Breast epithelium (tissue), 4 donors: ENCODE measurements at regions not wholly inside any gene's neighbourhood (a gene's known extent, or its start where the extent isn't known, plus 50 kb on each side); places are given as distances from the start of the nearest gene placed in this dataset.

Experiments
- DNase-seq, 2 donors: peaks; one replicate each; pipeline ENCODE4 v3.0.0-alpha.2; 2019; ENCODE audit warnings: low spot score in 2 of 2
- H3K27ac ChIP-seq, 2 donors: fragments of 200-600 bp; sonication (generic) in 1 of 2; one replicate each; pipeline ENCODE4 v1.5.1; 2016 to 2019; ENCODE audit warnings: mild to moderate bottlenecking in 1 of 2
- H3K27me3 ChIP-seq, 2 donors: fragments of 200-600 bp; sonication (generic) in 1 of 2; one replicate each; pipeline versions ENCODE4 v1.5.1 to v1.6.0; 2017 to 2019; ENCODE audit warnings: control low read depth in 1 of 2, mild to moderate bottlenecking in 1 of 2
- H3K36me3 ChIP-seq: fragments of 200-600 bp; one replicate; pipeline ENCODE4 v1.5.1; 2019
- H3K4me1 ChIP-seq, 2 donors: fragments of 200-600 bp; sonication (generic); one replicate each; pipeline ENCODE4 v1.5.1; 2016 to 2019; ENCODE audit warnings: control low read depth in 1 of 2
- H3K4me3 ChIP-seq, 3 donors: fragments of 200-600 bp; sonication (generic); 1 replicate in 2 of 3; 2 replicates in 1 of 3; pipeline ENCODE4 v1.5.1; 2016 to 2019; ENCODE audit warnings: mild to moderate bottlenecking in 3 of 3, moderate library complexity in 2 of 3
- H3K9me3 ChIP-seq, 2 donors: fragments of 200-600 bp; sonication (generic) in 1 of 2; one replicate each; pipeline ENCODE4 v1.5.1; 2016 to 2019; ENCODE audit warnings: control low read depth in 1 of 2
- CTCF ChIP-seq, 3 donors: fragments of 450-650 bp; IDR thresholded peaks; one replicate each; pipeline ENCODE4 v1.5.1; 2016 to 2017; ENCODE audit warnings: antibody characterized with exemption in 3 of 3, mild to moderate bottlenecking in 3 of 3, moderate library complexity in 3 of 3
- POLR2A ChIP-seq: fragments of 450-650 bp; IDR thresholded peaks from one replicate; pipeline ENCODE4 v1.6.1; 2016; ENCODE audit warnings: antibody characterized with exemption, mild to moderate bottlenecking, moderate library complexity
- POLR2AphosphoS5 ChIP-seq, 3 donors: sonication (generic); formaldehyde crosslinking; IDR thresholded peaks; one replicate each; pipeline ENCODE4 v1.6.1; 2017; ENCODE audit warnings: antibody characterized with exemption in 3 of 3
- intact Hi-C: fragments of 100-400 bp; cut with DNase I; formaldehyde crosslinking; loops from one replicate; pipeline ENCODE4 v1.15.1; 2023; ENCODE audit warnings: low total_unique reads

DNA sequence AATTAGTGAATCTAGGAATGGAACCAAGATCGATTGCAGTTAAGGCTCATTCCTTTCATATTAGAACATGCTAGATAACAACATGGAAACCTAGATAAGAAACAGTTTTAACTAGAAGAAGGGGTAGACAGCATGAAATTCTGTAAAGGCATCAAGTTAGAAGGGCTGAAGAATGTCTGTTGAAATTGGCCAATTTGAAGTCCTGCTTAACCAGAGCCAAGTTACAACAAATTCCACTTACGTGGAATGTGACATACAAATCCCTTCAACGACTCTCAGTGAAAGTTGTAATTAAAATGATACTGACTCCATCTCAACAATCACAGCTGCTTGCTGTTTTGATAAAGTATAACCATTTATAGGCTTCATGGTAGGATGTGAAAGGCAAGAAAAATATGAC, 1065.7 kb downstream of the DNAJB9 start:
- Histone ChIP-seq H3K4me3 (no peak overlapping the region), H3K36me3 (no peaks in the 10 kb centered on the region), H3K27me3 (no peaks in the 10 kb centered on the region), H3K27ac (no peak overlapping the region), H3K9me3 (peaks cover 7 to 10% of the 10 kb centered on the region in 2 donors), H3K4me1 (no peaks in the 10 kb centered on the region)
- no peak for DNase-seq
- intact Hi-C loops: no loop called here
- no peak for TF ChIP-seq POLR2A
- TF ChIP-seq POLR2AphosphoS5 (IDR thresholded peaks at IDR 0.05): no peak
- no peak for TF ChIP-seq CTCF (IDR thresholded peaks at IDR 0.05)

DNA sequence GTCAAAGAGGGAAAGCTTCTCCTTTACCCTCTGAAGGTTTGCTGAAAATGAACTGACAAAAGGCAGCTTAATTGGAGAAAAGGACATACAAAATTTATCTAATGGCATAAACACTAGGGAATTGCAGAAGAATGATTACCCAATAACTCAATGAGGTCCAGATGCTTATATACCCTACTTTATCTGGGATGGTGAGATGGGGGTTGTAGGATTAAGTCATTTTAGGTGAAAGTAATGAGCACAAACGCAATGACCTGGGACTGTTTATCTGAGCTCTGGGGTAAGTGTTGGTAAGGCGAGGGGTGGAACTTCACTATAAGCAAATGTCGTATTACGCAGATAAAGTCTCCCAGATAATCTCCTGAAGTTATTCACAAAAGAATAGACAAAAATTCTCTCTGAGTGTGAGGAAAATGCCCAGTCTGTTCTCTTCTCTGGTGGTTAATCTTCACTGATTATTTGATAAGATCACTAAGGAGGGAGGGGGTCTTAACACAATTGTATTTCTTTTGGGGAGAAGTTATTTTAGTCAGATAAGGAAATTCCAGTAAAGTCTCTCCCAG, 1067.8 kb downstream of the DNAJB9 start:
- no peak overlapping the region for H3K4me3 ChIP-seq
- H3K9me3 ChIP-seq: peaks cover 5 to 10% of the 10 kb centered on the region in 2 donors
- no peaks in the 10 kb centered on the region for H3K4me1 ChIP-seq
- no peak for DNase-seq
- H3K27me3 ChIP-seq: no peaks in the 10 kb centered on the region
- no peak overlapping the region for H3K27ac ChIP-seq
- TF ChIP-seq POLR2A (no peak), CTCF (IDR thresholded peaks at IDR 0.05) (no peak), POLR2AphosphoS5 (IDR thresholded peaks at IDR 0.05) (no peak)
- intact Hi-C loops: no loop called here
- no peaks in the 10 kb centered on the region for H3K36me3 ChIP-seq

DNA sequence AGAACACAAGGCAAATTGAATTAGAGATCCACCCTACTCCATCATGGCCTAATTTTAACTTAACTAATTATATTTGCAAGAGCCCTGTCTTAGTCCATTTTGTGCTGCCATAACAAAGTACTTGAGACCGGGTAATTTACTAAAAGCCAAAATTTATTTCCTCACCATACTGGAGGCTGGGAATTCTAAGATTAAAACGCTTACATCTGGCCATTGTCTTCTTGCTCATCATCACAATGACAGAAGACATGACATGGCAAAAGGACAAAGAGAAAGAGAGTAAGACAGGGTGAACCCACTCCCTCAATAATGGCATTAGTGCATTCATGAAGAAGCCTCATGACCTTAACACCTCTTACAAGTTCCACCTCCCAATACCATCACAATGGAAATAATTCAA, 1068.6 kb downstream of the DNAJB9 start:
- no peak for DNase-seq
- H3K4me1 ChIP-seq: no peaks in the 10 kb centered on the region
- H3K9me3 ChIP-seq: peaks cover 0 to 2% of the 10 kb centered on the region in 2 donors
- H3K27ac ChIP-seq: no peak overlapping the region
- no peak for TF ChIP-seq POLR2AphosphoS5 (IDR thresholded peaks at IDR 0.05)
- TF ChIP-seq POLR2A: no peak
- TF ChIP-seq CTCF (IDR thresholded peaks at IDR 0.05): no peak
- H3K4me3 ChIP-seq: no peak overlapping the region
- intact Hi-C loops: no loop called here
- H3K27me3 ChIP-seq: no peaks in the 10 kb centered on the region
- no peaks in the 10 kb centered on the region for H3K36me3 ChIP-seq

DNA sequence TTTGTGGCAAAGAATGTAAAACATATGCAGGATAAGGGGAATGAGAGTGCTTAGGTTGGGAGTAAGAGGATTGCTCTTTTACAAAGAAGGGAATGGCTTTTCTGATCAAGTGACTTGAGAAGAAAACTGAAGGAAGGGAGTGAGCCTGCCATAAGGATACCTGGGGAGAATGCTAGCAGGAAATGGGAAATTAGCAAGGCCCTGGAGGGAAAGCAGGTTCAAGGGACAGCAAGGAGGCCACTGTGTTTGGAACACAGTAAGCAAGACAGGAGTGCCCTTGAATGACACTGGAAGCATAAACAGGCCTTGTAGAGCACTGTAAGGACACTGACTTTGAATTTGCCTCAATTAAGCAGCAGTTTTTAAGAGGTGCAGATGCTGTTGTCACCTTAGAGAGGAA, 1069.9 kb downstream of the DNAJB9 start:
- H3K27me3 ChIP-seq: no peaks in the 10 kb centered on the region
- intact Hi-C loops: no loop called here
- no peaks in the 10 kb centered on the region for H3K4me1 ChIP-seq
- no peak overlapping the region for H3K27ac ChIP-seq
- no peak for DNase-seq
- TF ChIP-seq CTCF (IDR thresholded peaks at IDR 0.05): no peak
- no peak for TF ChIP-seq POLR2A
- no peak for TF ChIP-seq POLR2AphosphoS5 (IDR thresholded peaks at IDR 0.05)
- no peaks in the 10 kb centered on the region for H3K36me3 ChIP-seq
- no peak overlapping the region for H3K4me3 ChIP-seq
- no peaks in the 10 kb centered on the region for H3K9me3 ChIP-seq

GRCh38 chr7:109641445-109641844, 1071.8 kb downstream of the DNAJB9 start:
- TF ChIP-seq CTCF (IDR thresholded peaks at IDR 0.05) (no peak), POLR2AphosphoS5 (IDR thresholded peaks at IDR 0.05) (no peak), POLR2A (no peak)
- Histone ChIP-seq H3K9me3 (no peaks in the 10 kb centered on the region), H3K27me3 (no peaks in the 10 kb centered on the region), H3K27ac (no peak overlapping the region), H3K4me1 (no peaks in the 10 kb centered on the region), H3K36me3 (no peaks in the 10 kb centered on the region), H3K4me3 (no peak overlapping the region)
- intact Hi-C loops: no loop called here
- DNase-seq: no peak
